Hematopoietic multipotent progenitor cell treated with erythropoietin and hydrocortisone succinate and interleukin-3 and kit ligand, for 15 days (in vitro differentiated cells): ENCODE measurements at regions not wholly inside any gene's neighbourhood (a gene's known extent, or its start where the extent isn't known, plus 50 kb on each side); places are given as distances from the start of the nearest gene placed in this dataset.
"Not testable (repeated sequence)": the region's sequence is repeated elsewhere in the genome, so short reads cannot be mapped to it uniquely, and the experiment has no call there.

Source experiments
- DNase-seq: peaks from one replicate; pipeline ENCODE4 v3.0.0-alpha.2; 2015; ENCODE audit warnings: low spot score

DNA sequence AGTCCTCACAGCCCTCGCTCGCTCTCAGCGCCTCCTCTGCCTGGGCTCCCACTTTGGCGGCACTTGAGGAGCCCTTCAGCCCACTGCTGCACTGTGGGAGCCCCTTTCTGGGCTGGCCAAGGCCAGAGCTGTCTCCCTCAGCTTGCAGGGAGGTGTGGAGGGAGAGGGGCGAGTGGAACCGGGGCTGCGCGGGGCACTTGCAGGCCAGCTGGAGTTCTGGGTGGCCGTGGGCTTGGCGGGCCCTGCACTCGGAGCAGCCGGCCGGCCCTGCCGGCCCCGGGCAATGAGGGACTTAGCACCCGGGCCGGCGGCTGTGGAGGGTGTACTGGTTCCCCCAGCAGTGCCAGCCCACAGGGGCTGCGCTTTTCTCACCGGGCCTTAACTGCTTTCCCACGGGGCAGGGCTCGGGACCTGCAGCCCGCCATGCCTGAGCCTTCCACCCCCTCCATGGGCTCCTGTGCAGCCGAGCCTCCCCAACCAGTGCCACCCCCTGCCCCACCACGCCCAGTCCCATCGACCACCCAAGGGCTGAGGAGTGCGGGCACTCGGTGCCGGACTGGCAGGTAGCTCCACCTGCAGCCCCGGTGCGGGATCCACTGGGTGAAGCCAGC is 584.1 kb upstream of the KLF12 start:
- DNase-seq: not testable (repeated sequence)

DNA sequence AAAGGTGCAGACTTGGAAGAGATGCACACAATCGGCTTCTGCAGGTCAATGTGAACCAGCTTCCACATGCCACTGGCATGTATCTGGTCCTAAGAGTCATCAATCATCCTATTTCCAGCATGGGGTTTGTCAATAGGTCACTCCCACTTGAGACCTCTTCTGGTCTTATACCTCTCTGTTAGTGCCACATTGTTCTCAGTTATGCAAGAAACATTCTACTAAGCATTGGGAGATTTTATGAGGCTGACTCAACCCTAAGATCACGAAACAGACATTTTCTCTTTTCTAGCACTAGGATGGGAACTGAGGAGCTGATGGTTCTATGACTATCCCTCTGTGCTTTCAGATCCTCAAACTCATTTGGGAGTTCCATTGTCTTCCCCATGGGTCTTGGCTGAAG is 581.5 kb upstream of the KLF12 start:
- no peak for DNase-seq

DNA sequence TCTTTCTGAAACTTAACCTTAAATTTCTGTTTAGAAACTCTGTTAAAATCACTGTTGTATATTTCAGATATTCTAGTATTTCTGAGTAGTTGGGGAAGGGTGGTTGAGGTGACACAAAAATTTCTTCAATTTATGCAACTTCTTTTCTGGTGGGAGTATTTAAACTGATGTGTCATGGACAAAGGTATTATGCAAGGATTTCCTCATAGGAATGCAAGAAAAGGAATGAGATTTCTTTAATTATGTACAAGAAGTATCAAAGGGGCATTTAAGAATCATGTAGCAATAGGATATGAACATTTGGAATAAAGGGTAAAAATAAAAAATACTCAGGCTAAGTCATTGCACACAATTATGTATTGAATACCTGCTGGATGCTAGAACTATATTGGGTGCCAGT is 575.8 kb upstream of the KLF12 start:
- no peak for DNase-seq

DNA sequence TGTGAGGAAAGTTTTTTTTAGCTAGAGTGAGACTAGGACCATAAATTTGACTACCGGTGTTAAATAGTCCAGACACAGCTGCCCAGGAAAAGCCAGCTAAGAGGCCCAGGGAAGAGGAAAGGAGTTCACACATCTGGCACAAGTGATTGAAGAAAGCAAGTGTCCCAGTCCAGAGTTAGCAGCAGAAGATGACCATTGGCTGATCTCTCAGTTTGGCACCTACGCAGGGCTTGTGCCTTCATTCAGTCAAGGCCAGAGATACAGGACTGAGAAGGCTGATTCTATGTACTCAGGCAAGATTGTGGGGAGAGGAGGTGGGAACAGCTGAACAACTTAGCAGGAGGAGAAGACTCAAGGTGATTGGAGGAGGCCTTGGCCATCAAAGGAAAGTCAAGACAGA is 575.0 kb upstream of the KLF12 start:
- no peak for DNase-seq

DNA sequence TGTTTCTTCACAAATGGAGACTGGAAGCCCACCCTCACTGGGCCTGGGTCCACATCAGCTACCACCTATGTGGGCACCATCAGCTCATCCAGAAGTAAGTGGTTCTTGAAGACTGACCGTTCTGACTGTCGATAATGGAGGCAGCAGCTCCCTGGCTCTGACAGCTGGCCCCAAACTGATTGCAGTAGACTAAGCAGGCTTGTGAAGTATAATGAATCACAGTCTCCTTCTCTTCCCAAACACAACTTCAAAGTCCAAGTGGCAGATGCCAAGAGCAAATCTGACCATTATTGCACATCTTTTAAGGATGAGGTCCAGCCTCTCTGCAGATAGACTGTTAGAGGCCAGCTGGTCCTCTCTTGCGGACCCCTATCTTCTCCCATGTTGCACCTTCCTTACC is 574.4 kb upstream of the KLF12 start:
- no peak for DNase-seq

DNA sequence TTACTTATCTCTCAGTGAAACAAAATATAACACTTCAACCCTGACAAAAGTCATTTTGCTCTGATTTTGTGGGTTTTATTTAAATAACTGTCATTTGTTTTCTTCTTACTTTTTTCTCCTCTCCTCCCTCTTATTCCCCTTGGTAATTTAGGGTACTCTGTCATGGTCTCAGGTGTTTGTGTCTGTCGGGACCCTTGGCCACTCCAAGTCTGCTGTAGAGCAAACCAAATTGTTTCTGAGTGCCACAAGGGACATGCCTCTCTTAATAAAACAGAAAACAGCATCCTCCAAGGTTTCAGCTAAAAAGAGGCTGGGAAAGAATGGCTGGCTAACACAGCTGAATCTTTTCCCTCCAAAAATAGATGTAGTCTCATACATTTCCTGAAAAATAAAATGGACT is 573.1 kb upstream of the KLF12 start:
- DNase-seq: no peak

GRCh38 chr13:74706801-74707200 is 572.6 kb upstream of the KLF12 start:
- DNase-seq: no peak

- no peak for DNase-seq
Measured at GRCh38 chr13:74705438-74705837, 571.2 kb upstream of the KLF12 start.

- DNase-seq: no peak
Measured at GRCh38 chr13:74703855-74704387, 569.7 kb upstream of the KLF12 start.

DNA sequence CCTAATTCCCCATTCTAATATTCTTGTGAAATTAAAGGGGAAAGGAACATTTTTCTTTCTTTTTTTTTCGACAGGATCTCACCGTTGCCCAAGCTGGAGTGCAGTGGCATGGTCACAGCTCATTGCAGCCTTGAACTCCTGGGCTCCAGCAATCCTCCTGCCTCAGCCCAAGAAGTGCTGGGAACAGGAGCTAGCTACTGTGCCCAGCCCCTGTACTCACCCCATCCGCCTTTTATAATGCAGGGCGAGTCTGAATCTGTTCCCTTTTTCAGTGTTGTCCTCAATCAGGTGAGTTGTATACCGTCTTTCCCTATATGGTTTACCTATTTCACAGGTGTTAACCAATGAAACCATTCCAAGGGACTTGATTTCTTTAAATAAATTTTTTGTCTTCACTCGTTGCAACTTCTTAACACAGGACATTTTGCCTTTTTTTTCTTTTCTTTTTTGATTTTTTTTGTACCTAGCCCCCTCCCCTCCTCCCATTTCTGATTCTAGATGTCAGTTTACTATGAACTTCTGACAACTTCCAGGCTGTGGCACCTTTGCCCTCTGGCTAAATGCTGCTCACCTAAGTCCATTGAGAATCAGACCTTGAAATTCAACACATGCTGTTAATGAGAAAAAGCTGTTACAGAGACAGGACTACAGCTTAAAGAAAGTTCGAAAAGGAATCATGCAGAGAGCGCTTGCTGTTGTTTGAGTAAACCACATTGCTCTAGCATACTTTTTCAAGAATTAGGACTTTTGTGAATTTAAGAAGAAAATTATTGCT is 562.1 kb upstream of the KLF12 start:
- DNase-seq: no peak

GRCh38 chr13:74695021-74695800 is 561.0 kb upstream of the KLF12 start:
- DNase-seq: no peak

DNA sequence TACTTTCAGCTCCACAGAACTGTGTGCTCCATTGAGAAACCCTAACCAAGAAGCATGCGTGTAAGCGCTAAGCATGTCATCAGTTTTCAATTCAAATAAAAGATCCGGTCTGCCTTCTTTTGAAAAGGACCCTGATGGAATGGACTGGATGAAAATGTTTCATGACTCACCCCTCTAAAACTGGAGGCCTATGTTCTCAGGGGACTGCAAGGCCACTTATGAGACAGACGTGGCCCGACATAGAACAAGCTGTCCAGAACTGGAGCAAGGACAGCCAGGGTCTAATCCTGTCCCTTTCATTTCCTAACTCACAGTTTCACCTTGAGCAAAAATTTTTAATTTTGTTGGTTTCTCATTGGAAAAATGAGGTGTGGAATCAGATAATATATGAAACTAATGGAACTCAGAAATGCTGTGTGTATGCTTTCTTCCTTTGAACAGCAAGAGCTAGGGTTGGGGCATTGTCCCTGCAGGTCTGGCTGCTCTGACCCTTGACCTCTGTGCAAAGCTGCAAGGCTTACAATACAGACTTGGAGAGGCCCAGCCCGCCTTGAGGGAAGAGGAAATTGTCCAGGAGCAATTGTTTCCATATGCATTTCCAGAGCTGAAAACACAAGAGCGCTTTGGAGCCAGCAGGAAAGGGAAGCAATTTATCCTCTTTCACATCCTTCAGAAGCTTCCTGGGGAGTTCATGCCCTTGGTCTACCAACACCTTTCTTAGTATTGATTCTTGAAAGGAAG is 553.4 kb upstream of the KLF12 start:
- DNase-seq: no peak

DNA sequence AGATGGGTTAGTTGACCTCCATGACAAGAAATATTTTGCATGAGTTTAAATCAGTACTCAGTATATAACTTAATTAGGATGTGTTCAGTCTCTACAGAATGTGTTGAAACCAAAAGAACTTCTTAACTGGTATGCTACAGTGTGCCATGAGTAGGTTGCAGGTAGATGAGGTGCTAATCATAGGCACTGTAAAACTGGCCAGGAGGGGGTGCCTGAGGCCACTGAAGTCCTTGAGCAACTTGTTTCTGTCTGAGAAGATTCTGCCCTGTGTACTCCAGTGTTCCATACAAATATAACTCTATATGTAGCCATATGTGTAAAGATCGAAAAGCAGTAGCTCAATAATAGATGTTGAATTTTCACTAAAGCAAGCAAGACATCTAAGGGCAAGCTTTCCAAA is 549.2 kb upstream of the KLF12 start:
- no peak for DNase-seq

DNA sequence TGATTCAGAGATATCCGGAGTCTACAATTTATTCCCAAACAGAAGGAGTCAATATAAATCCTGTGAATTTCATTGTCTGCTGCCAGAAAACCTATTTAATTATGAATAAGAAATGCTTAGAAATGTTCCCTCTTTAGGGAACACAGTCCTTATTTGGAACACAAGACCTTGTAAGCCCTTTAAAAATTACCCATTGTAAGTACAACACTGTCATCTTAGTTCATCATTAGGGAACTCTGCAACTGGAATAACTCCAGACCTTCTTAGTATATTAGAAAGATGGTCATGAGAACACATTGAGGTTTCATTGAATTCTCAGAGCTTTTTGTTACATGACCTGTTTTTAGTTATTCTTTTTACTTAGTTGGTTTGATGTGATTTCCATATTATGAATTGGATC is 548.5 kb upstream of the KLF12 start:
- no peak for DNase-seq

DNA sequence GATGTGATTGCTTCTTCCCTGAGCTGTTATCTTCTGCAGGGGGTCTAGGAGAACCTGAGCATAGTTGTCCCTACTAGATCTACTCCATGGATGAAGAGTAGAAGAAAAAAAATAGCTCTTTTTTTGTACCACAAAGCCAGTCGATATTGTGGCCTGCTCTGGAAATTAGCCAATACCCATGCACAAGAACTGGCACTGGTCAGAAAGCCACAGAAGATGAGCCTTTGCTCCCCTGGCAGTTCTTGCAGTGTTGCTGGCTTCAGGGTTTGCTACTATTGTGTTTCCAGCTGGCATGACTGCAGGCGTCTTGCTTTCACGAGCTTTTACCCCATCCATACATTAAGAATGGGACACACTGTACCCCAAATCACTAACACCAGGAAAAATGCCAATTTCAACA is 547.7 kb upstream of the KLF12 start:
- no peak for DNase-seq

DNA sequence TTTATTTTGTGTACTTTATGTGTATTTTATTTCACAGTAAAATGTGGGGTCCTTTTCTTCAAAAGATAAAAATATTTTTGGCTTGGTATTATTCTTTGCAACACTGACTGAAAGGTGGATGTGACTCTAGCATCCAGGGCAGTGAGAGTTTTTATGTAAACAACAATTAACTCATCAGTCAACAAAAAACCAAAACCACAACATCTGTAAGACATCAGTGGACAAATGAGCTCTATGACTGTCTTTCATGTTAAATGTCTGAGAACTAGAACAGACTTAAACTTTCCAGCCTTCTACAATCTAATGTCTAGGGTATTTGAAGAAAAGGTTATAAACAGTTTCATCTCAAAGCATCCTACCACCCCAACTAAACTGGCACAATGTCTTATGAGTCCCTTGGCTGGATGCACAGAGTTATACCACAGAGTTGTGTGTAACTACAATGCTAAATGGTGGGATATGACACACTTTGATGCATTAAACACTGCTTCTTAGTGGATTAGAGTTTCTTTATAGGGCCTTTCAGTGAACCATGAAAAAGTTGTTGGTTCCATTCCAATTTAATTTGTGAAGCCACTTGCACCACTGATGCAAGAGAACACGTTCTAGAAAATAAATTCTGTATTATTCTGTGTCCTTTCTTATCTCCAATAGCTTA is 544.2 kb upstream of the KLF12 start:
- DNase-seq: no peak

DNA sequence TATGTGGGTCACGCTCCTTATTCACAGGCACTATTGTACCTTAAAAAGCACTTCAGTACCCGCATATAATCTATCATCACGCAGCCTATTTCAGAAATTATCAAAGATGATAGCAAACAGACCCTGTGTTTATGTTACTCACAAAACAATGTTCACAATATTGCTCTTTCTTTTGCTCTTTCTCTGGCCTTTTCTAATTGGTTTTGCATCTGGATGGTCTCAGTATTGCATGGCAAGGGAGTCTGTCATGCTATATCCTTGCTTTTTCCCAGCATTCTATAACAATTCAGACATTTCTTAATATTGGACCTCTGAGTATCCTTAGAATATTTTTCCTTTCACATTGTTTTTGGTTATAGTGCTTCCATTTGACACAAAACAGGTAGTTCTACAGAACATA is 541.8 kb upstream of the KLF12 start:
- DNase-seq: no peak

DNA sequence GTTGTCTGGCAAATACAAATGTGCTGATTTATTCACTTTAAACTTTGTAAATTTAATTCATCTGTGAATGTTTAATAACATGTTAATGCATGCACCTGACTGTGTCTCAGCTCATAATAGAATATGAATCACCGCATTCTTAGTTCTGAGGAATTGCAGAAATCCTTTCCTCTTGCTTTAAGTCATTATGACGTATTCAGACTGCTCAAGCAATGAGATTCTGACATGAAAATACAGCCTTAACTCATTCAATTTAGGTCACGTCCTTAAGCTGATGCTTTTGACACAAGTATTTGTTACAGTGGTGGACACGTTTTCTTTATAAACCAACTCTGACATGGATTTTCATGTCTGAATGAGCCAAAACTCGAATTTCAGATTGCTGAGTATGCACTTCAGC is 541.0 kb upstream of the KLF12 start:
- DNase-seq: no peak

- DNase-seq: no peak
Measured at GRCh38 chr13:74674720-74675119, 540.5 kb upstream of the KLF12 start.

DNA sequence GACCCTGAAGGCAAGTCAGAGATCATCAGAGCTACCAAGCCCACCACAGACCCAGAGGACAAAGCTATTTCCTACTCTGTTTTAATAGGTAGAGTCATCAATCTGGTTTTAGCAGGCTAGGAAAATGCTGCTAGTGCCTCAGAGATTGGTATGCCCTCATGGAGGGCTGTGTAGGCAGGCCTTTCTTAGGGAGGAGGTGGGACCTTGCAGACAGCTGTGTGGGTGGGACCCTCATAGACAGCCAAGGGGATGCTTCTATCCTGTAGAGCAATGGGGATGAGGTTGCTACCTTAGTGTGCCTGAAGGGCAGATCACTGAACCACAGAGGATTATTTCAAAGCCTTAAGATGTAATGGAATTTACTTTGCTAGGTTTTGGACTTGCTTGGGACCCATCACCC is 534.9 kb upstream of the KLF12 start:
- DNase-seq: no peak

DNA sequence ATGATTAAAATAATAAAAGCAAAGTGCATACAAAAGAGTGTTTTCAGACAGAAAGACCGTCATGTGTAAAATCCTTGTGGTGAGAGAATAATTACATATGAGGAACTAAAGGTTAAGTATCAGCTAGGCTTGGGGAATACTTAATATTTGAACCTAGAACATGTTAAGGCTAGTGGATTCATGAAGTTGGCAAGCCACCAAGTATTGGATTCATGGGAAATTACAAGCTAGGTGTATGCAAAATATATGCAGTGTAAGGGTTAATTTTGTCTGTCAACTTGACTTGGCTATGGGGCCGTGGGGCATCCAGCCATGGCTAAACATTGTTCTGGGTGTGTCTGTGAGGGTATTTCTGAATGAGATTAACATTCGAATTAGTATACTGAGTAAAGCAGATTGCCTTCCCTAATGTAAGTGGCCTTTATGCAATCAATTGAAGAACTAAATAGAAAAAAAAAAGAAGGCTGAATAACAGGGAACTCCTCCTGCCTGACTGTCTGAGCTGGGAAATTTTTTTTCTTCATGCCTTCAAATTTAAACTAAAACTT is 533.5 kb upstream of the KLF12 start:
- no peak for DNase-seq
